Upper lobe of right lung (tissue), 1 donor: ENCODE measurements at regions not wholly inside any gene's neighbourhood (a gene's known extent, or its start where the extent isn't known, plus 50 kb on each side); places are given as distances from the start of the nearest gene placed in this dataset.

Source experiments
- ATAC-seq: fragments of 200-7000 bp; cut with Tn5 transposase; one replicate; pipeline ENCODE4 v1.9.1; 2020; ENCODE audit warnings: mild to moderate bottlenecking, moderate library complexity
- DNase-seq: peaks from one replicate; pipeline ENCODE4 v3.0.0-alpha.2; 2020
- H3K27ac ChIP-seq: fragments of 200-600 bp; one replicate; pipeline ENCODE4 v1.8.0; 2022
- H3K27me3 ChIP-seq: fragments of 200-600 bp; one replicate; pipeline ENCODE4 v1.8.0; 2022; ENCODE audit warnings: mild to moderate bottlenecking
- H3K36me3 ChIP-seq: fragments of 200-600 bp; one replicate; pipeline ENCODE4 v1.8.0; 2022
- H3K4me1 ChIP-seq: fragments of 200-600 bp; one replicate; pipeline ENCODE4 v1.8.0; 2022
- H3K4me3 ChIP-seq: fragments of 200-600 bp; one replicate; pipeline ENCODE4 v1.8.0; 2022; ENCODE audit warnings: mild to moderate bottlenecking
- H3K9me3 ChIP-seq: fragments of 200-600 bp; one replicate; pipeline ENCODE4 v1.8.0; 2022
- intact Hi-C: fragments of 100-400 bp; cut with DNase I; formaldehyde crosslinking; loops from one replicate; pipeline ENCODE4 v1.11.0; 2022
- TF ChIP-seq, protein P1 (sequence below): fragments of 200-600 bp; IDR thresholded peaks from one replicate; pipeline ENCODE4 v1.8.0; 2022; ENCODE audit warnings: antibody characterized with exemption
- donor health status: DM: no; HTN: yes; CAD: no; lungs with severe emphysema.

DNA sequence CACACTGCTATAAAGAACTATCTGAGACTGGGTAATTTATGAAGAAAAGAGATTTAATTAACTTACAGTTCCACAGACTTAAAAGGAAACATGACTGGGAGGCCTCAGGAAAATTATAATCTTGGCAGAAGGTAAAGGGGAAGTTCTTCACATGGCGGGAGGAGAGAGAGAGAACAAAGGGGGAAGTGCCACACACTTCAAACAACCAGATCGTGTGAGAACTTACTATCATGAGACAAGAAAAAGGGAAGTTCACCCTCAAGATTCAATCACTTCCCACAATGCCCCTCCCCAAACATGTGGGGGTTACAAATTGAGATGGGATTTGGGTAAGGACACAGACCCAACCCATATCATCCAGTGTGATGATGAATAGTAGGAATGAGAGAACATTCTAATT, 366.5 kb downstream of the LRFN5 start:
- Histone ChIP-seq H3K4me3 (no peak overlapping the region), H3K27ac (no peak overlapping the region), H3K9me3 (no peaks in the 10 kb centered on the region), H3K36me3 (no peaks in the 10 kb centered on the region), H3K27me3 (no peaks in the 10 kb centered on the region), H3K4me1 (no peaks in the 10 kb centered on the region)
- DNase-seq = no peak
- no peak for ATAC-seq
- TF ChIP-seq, protein P1, sequence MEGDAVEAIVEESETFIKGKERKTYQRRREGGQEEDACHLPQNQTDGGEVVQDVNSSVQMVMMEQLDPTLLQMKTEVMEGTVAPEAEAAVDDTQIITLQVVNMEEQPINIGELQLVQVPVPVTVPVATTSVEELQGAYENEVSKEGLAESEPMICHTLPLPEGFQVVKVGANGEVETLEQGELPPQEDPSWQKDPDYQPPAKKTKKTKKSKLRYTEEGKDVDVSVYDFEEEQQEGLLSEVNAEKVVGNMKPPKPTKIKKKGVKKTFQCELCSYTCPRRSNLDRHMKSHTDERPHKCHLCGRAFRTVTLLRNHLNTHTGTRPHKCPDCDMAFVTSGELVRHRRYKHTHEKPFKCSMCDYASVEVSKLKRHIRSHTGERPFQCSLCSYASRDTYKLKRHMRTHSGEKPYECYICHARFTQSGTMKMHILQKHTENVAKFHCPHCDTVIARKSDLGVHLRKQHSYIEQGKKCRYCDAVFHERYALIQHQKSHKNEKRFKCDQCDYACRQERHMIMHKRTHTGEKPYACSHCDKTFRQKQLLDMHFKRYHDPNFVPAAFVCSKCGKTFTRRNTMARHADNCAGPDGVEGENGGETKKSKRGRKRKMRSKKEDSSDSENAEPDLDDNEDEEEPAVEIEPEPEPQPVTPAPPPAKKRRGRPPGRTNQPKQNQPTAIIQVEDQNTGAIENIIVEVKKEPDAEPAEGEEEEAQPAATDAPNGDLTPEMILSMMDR = no peak
- intact Hi-C loops = no loop called here

- Histone ChIP-seq H3K4me3 (no peak overlapping the region), H3K36me3 (no peaks in the 10 kb centered on the region), H3K4me1 (no peaks in the 10 kb centered on the region), H3K9me3 (no peaks in the 10 kb centered on the region), H3K27me3 (no peaks in the 10 kb centered on the region), H3K27ac (no peak overlapping the region)
- no peak for ATAC-seq
- no peak for DNase-seq
- intact Hi-C loops = no loop called here
- TF ChIP-seq, protein P1 = no peak
Measured at GRCh38 chr14:41972531-41972930, 365.9 kb downstream of the LRFN5 start.

GRCh38 chr14:41960281-41960680, 353.6 kb downstream of the LRFN5 start:
- H3K4me1 ChIP-seq = no peaks in the 10 kb centered on the region
- no peaks in the 10 kb centered on the region for H3K27me3 ChIP-seq
- TF ChIP-seq, protein P1 = no peak
- intact Hi-C loops = no loop called here
- H3K9me3 ChIP-seq = no peaks in the 10 kb centered on the region
- no peaks in the 10 kb centered on the region for H3K36me3 ChIP-seq
- DNase-seq = no peak
- no peak overlapping the region for H3K4me3 ChIP-seq
- ATAC-seq = no peak
- H3K27ac ChIP-seq = no peak overlapping the region

DNA sequence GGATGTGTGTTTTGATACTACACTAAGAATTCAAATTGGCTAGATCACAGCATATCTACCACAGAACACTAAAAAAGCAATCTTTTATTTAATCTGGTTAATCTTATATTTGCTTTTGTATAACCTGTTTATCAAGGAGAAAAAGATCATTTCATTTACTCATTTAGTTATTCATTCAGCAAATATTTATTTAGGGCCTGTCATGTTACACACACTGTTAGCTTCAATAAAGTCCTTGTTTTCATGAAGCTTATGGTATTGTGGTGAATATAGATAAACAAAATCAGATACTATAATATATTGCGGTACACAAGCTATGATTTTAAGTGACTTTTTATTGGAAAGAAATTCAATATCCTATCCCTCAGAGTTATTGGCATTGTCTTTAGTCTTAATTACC, 350.8 kb downstream of the LRFN5 start:
- TF ChIP-seq, protein P1 = no peak
- ATAC-seq = no peak
- no peaks in the 10 kb centered on the region for H3K4me1 ChIP-seq
- H3K27ac ChIP-seq = no peak overlapping the region
- intact Hi-C loops = no loop called here
- no peaks in the 10 kb centered on the region for H3K36me3 ChIP-seq
- no peak for DNase-seq
- H3K27me3 ChIP-seq = no peaks in the 10 kb centered on the region
- H3K4me3 ChIP-seq = no peak overlapping the region
- H3K9me3 ChIP-seq = no peaks in the 10 kb centered on the region
